Fibroblast of lung (primary cell): ENCODE measurements at regions not wholly inside any gene's neighbourhood (a gene's known extent, or its start where the extent isn't known, plus 50 kb on each side); places are given as distances from the start of the nearest gene placed in this dataset.

Source experiments
- CTCF ChIP-seq, 2 donors: IDR thresholded peaks in 1 of 2; conservative IDR thresholded peaks in 1 of 2; 1 replicate in 1 of 2; 2 replicates in 1 of 2; pipeline ENCODE4 v1.5.1; 2011 to 2012; ENCODE audit warnings: low read length in 2 of 2, control low read depth in 1 of 2, inconsistent platforms in 1 of 2, low read depth in 1 of 2, mild to moderate bottlenecking in 1 of 2
- EZH2 ChIP-seq: IDR thresholded peaks from 2 replicates; pipeline ENCODE4 v1.5.1; 2012; ENCODE audit warnings: low read length, control low read depth, mild to moderate bottlenecking; ENCODE audit errors: missing control alignments

GRCh38 chr20:40087496-40087895, 601.5 kb downstream of the MAFB start:
- no peak for TF ChIP-seq CTCF (conservative IDR thresholded peaks at IDR 0.05 in 1 of 2, IDR thresholded peaks at IDR 0.05 in 1 of 2; ENCODE audit: low read depth in 1 of 2, low read length in 2 of 2)
- no peak for TF ChIP-seq EZH2
